Inflammatory macrophage treated with lipopolysaccharide for 1 hour (primary cell): ENCODE measurements at regions not wholly inside any gene's neighbourhood (a gene's known extent, or its start where the extent isn't known, plus 50 kb on each side); places are given as distances from the start of the nearest gene placed in this dataset.
"Not testable (repeated sequence)": the region's sequence is repeated elsewhere in the genome, so short reads cannot be mapped to it uniquely, and the experiment has no call there.

ENCODE experiments used
- DNase-seq, 2 donors: peaks; one replicate each; pipeline ENCODE4 v3.0.0-alpha.2; 2020 to 2022

DNA sequence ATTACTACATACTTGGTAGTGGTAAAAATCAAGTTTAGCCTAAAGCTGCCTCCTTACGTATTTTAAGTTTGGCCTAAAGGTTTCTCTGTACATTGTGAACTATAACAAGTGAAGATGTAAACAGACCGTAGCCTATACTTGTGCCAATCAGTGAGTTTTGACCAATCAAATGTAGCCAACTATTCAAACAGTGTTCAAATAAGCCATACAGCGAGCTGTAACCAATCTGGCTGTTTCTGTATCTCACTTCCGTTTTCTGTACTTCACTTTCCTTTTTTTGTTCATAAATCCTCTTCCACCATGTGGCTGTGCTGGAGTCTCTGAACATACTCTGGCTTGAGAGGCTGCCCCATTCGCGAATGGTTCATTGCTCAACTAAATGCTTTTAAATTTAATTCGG lies 2504.6 kb downstream of the PCDH9 start:
- no peak for DNase-seq

DNA sequence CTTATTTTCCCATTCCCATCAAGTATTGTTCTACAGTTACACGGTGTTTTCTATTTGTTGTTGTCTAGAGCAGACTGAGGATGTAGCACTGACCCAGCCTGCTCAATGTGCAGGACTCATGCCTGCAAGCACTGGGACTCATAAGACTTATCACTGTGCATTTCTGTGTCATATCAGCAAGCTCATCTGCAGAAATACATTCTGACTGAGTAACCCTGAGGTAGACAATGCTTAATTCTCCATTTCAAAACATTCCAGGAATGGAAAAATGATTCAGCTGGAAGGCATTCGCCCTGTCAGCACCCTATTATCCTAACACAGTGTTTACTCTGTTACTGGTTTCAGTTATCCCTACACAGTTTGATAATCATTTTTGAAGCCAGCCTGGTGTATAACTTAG lies 2506.4 kb downstream of the PCDH9 start:
- no peak for DNase-seq

DNA sequence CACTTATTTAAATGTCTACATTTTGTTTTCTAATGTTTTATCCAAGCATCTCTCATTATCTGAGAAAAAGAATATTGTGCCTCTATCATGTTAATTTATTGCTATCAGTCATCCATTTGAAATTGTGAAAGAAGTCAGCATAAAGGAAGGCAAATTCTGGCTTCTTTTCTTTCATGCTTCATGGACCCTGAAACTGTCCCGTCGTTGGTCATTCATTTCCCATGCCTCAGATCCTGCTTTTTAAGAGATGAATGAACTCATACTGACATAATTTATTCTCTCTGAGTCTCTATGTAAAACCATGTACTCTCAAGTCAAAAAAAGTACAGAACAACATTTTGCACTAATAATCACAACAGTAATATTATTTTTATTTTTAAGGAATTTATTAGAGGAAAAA lies 2512.0 kb downstream of the PCDH9 start:
- DNase-seq: no peak

DNA sequence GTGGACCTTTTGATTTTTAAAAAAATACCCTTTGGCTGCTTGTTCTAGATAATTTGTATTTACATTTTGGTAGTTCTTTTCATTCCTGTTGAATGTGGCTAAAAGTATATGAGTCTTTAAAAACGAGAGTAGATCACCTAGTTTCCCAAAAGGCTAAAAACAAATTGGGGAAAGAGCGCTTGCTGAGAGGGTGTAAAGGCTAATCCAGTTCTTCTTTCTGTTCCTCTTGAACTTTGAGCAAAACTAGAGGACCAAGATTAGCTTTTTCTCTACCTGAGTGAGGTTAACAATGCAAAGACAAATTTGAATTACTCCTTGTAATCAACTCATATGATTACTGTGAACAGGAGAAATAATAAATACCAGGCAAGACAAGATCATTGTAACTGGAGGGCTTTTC lies 2513.2 kb downstream of the PCDH9 start:
- no peak for DNase-seq

DNA sequence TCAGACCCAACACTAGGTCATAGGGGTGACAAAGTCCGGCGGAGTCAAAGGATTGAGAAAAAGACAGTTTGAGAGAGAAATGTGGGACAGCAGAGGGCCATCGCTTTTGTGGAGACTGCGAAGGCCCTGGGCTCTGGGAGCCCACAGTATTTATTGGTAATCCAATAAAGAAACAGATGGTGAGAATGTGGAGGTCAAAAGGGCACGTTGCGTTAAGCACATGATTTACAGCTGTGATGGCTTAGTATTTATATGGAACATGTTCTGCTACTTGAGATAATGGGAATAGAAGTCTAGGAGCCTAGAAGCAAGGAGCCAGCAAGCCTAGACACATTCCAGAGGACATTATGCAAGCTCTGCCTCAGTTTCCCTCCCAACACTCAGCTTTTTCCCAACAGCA lies 2521.1 kb downstream of the PCDH9 start:
- DNase-seq: no peak

DNA sequence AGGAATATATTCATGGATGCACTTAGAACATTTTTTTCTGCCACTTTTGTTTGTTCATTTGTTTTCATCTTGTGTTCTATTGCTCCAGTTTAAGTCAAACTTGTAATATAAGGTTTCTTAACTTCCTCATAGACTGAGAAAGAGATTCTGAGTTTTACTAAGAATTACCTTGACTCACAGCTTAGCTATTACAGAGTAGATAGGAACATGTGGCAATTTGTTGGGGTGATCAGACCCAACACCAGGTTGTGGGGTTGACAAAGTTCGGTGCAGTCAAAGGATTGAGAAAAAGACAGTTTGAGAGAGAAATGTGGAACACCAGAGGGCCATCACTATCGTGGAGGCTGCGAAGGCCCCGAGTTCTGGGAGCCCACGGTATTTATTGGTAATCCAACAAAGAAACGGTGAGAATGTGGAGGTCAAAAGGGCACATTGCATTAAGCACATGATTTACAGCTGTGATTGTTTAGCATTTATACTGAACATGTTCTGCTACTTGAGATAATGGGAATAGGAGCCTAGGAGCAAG lies 2526.0 kb downstream of the PCDH9 start:
- DNase-seq: no peak

DNA sequence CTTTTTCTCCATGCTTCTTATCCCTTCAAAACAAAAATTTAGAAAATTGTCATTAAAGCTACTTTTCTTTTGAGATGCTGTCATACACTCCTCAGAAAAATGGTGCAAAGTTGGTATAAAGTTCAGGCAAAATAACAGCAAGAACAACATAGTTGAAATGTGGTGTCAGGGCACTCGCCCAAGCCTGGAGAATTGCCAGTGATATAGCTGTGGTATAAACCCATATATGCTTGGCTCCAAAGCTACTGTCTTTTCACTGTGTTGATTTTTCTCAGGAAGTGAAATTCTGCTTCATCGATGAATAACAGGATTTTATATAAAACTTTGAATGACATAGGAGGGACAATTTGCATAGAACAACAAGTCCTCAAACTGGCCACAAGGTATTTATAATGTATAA lies 2532.9 kb downstream of the PCDH9 start:
- DNase-seq: no peak

DNA sequence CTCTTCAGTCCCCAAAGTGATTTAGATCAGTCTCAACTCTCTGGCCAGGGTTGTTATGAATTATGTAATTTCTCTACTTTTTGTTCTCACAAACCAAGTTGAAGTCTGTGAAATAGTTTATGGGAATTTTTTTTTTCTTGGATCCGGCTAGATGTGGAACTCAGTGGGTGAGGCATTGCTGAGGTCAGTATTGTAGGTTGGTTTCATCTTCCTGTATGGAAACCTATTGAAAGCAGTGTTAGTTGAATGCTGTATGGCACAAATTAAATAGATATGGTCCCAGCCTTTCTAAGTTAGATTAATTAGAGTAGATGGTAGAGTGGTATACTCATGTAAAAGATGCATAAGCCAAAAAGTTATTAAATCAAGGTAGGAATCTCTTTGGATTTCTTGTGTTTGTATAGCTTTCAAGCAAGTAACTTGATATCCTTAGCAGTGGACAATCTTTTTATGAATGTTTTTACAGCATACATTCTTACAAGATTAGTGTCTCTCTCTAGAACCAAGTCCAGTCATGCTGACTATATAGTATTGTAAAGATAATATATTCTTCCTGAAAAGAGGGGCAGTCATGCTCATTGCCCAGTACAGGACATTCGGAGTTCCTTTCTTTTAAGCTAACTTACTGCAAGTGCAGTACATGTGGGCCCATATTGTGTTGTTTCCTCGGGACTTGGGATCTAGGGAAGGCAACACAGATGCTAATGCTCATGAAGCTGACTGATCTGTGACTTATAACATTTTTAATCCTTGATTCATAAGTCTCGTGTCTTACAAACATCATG lies 2541.1 kb downstream of the PCDH9 start:
- no peak for DNase-seq

DNA sequence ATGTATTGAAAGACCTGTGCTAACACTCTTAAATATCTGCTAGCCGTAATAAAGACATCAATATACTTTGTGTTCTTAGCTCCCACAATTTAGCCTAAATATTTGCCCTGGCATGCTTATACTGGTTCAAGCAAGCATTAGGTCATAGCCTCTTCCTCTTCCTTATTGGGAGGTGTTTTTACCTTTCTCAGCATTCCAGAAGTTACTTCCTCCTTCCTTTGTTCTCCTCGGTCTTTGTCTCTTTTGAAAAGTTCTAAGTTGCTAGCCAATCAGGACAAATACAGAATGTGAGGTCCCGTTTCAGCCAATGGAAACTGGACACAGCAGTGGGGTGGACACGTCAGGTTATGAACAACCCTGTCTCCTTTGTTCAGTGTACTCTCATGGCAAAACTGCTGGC lies 2543.6 kb downstream of the PCDH9 start:
- not testable (repeated sequence) for DNase-seq

DNA sequence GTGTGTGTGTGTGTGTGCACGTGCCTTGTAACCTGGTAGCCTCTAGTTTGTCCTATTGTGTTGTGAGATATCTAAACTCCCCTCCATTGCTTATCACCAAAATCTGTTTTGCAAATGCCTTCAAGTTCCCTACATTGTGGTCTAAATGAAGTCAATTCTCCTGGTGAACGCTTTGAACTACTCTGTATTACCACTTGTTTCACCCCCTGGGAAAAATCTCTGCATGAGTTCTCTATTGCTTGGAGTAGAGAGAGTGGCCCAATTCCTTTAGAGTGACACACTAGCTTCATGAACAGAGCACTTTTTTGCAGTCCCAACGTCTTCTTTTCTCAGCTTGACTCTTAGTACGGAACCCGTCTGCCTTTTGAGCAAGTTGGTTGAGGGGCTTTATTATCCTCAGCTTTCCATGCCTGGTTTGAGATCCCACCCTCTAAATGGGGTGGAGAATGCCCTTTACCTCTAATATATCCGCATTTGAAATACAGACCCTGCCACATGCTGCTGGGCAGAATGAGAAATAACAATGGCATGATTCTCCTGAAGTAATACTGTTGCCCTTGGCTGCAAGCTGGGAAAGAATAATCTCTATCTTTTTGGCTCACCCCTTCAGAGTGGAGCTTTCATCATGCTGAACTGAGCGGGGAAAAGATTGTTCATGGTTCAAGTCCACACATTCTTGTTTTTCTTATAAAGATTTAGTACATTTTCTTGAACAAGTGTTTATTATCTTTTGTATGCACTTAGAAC lies 2545.3 kb downstream of the PCDH9 start:
- DNase-seq: no peak

DNA sequence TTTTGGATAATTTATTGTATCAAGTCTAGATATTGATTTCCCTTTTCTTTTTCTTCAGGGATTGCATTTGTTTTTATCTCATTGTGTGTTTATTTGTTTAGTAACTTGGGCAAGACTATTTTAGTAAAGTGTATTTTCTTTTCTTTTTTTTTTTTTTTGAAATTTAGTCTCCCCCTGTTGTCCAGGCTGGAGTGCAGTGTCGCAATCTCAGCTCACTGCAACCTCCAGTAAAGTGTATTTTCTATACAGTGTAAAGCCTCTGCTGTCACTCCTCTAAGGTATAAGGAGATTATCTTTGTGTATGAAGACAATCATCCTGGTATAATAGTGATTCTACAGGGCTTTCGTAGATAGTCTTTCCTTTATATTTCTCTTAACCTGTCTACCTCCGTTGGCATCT lies 2546.0 kb downstream of the PCDH9 start:
- no peak for DNase-seq

DNA sequence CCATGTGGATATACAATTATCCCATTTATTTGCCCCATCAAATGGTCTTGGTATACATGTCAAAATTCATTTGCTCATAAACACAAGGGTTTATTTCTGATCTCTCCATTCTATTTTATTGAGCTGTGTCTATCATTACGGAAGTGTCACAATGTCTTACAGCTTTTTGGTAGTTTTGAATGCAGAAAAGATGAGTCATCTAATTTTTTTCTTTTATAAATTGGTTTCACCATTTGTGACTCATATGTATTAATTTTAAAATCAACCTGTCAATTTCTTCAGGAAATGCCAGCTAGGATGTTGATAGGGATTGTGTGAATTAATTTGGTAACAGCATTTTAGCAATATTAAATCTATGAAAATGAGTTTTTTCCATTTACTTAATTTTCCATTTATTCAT lies 2549.4 kb downstream of the PCDH9 start:
- DNase-seq: no peak

DNA sequence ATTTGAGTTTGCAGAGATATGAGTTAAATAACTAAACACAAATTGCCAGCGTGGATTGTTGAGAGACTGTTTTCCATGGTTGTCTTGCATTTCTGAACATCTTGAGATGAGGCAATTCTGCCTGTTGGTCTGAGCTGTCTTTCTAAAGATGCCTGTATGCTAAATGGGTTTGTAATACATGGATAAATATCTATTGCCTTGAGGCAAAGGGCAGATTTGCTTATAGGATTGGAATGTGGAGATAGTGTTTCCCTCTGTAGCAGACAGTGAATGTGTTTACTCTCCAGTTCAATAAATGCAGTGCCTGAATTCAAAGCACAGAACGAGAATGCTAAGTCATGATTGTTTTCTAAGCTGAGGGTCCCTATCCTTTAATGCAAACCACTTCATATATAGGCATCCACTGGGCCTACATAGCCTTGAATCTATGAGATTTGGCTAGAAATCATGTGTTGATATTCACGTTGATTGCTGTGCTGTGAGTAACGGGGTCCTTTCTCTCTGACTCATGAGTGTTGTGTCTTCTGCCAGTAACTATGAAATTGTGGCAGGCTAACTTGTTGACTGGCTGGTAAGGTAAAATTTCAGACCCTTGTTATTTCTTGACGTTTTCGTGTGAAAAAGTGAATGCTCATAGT lies 2554.8 kb downstream of the PCDH9 start:
- DNase-seq: no peak

DNA sequence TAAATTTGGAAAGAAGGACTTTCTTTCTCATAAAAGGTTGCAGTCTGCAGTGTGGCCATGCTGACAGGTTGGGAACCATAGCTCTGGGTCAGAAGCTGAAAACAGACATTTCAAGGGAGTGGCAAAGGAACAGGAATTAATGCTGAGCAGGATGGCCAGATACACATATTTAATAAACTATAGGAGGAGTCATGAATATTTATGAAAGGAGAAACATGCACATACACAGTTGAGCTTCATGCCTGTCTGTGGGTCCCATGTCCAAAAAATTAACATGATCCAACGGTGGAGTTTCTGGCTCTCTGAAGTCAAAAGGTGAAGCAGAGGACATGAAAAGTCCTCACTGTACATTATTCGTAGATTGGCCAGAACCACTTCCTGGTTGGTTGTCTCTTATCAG lies 2556.0 kb downstream of the PCDH9 start:
- no peak for DNase-seq

DNA sequence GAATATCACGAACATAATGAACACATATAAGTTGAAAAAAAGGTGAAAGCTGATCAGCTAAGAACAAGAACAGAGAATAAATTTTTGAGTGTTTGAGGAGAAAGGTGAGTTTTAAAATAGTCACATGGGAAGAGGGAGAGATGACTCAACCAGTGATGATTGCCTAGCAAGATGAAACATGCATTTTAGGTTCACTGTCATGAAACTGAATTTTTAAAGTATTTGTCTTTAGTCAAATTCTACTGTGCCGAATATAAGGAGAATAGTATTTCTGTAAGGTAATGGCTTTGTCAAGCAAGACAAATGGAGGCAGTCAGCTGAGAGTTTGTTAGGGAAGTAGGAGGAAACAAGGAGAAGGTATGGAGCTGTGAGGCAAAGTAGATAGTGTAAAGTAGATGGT lies 2557.4 kb downstream of the PCDH9 start:
- DNase-seq: no peak

DNA sequence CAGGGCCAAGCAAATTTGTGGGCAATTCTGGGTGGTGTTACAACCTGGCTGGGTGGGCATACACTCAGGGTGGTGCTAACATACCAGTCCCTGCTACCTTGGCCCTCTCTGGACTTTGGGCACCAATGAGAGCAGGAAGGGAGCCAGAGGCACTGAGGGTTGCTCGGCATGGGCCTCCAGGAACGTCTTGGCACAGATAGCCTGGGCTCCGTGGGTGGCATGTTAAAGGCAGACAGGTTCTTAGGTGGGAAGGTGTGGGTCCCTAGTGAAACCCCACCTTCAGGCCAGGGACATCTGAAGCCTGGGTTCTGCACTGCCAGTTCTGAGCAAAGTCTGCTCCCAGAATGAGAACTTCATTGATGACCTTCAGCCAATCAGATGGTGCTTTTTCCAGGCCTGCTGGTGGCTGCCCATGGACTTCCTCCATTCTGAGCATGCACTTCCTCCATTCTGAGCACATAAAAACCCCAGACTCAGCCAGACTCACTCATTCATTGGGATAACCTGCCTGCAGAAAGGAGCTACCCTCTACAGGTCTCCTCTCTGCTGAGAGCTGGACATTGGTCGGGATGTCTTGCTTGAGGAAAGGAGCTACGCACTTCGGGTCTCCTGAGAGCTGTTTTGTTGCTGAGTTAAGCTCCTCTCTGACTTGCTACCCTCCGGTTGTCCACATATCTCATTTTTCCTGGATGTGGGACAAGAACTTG lies 2567.1 kb downstream of the PCDH9 start:
- DNase-seq: no peak

DNA sequence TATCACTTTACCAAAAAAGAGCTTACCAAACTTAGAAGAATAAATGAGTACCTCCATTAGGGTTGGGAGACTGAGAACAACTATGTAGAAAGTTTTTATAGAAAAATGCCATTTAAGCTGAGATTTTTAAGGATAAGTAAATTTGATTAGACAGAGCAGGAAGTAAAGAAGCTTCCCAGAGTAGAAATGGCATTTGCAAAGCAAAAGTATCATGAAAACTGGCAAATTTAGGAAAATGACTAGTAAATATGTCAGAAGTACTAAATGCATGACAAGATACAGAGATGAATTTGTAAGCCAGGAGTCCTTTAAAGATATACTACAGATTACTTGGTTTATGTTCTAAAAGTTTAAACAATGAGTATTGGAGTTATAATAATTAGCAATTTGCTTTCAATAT lies 2581.8 kb downstream of the PCDH9 start:
- no peak for DNase-seq

DNA sequence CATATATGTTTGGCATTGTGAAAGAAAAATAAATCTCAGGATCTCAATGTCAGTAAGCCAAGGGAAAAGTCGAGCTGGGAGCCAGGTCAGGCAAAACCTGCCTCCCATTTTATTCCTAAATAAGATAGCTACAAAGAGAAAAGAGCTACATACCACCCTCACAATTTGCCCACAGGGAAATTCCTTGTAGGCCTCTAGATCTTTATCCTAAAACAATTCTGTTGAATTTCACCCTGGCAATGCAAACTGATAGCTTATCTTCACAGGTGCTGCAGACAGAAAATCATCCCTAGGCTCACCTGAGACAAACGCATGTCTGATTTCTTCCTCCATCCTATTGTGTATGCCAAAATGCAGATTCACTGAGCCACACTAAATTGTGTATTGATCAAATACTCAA lies 2587.1 kb downstream of the PCDH9 start:
- no peak for DNase-seq

DNA sequence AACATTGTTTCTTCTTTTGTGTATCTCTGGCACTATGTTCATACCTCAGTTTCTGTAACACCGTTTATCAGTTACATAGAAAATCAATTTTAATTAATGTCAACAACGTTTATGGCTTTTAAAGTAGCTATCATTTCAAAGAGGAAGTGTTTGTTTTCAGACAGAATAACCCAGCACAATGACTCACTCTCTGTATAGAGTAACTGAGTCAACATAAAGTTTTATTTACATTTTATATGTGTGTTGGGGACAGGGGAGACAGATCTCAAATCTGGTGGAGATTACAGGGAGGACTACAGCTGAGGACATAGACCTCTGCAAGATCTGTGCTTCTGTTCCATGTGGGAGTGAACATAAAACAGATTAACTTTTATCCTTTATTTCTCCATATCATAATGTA lies 2590.1 kb downstream of the PCDH9 start:
- DNase-seq: no peak

DNA sequence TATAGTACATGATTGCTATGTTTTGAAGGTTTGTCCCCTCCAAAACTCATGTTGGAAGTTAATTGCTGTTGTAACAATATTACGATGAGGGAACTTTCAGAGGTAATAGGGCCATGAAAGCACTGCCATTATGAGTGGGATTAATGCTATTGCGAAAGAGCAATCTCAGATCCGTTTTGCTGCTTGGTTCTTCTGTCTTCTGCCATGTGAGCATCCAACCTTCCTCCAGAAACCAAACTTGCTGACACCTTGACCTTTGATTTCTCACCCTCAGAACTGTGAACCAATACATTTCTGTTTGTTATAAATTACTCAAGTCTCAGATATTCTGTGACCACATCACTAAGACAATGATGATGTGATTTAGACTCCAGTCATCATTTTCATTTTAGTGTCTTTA lies 2590.9 kb downstream of the PCDH9 start:
- DNase-seq: no peak

DNA sequence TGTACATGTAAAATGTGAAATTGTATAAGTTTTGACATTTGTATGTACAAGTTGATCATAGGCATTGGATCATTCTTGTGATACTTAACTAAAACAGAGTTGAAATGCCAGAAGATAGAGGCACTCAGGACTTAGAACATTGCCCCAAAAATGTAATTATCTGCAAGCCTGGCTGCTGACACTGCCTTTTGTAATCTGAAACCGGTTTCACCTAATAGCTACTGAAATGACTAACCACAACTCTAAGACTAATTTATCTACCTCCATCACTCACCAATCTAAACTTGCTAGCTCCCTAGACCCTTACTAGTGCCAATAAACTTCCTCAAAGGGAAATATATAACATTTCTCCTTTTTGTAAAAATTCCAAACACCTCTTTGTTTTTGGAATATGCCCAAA lies 2596.2 kb downstream of the PCDH9 start:
- no peak for DNase-seq

DNA sequence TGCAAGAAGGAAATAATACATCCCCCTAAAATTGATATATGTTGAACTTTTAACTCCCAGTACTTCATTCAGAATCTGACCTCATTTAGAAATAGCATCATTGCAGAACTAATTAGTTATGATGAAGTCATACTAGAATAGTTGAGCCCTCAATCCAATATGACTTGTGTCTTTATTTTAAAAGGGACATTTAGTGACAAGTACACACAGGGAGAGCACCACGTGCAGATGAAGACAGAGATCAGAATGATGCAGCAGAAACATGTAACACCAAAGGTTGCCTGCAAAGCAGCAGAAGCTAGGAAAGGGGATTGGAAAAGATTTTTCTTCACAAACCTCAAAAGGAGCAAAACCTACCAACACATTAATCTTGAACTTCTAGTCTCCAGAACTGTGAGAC lies 2602.5 kb downstream of the PCDH9 start:
- DNase-seq: no peak

DNA sequence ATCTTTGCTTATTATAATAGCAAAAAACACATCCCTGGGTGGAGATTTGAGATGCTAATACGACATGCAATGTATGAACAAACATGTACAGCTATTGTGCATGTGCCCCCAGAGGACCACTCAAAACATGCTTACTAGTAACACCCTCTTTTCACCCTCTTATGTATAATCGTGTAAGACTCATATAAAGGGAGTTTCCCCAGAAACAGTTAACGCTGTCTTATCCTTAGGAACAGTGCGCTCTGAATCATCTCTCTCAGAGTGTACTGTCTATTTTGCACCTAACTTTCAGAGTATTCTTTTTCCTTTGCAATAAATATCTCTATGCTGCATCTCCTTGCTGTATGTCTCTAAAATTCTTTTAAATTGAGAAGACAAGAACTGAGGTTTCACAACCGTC lies 2604.0 kb downstream of the PCDH9 start:
- no peak for DNase-seq
